A673 (cell line): ENCODE measurements at regions not wholly inside any gene's neighbourhood (a gene's known extent, or its start where the extent isn't known, plus 50 kb on each side); places are given as distances from the start of the nearest gene placed in this dataset.

Experiments
- BruUV-seq: library from RNA; stranded (reverse); fragments of 400-500 nt; replicated peaks from 2 replicates; lab custom pipeline; 2021; lab: Mats Ljungman, UMichigan
- CTCF ChIA-PET: fragments of 300-600 bp; sonication (Branson Sonifier 250); formaldehyde crosslinking; loops from one replicate; lab custom pipeline; 2022; ENCODE audit warnings: antibody characterized with exemption; lab: Charles Lee
- POLR2A ChIA-PET: fragments of 300-600 bp; sonication (Branson Sonifier 250); formaldehyde crosslinking; loops from one replicate; lab custom pipeline; 2022; ENCODE audit warnings: antibody characterized with exemption; ENCODE audit not compliant: low non-redundant PET; lab: Charles Lee
- DNase-seq: peaks from one replicate; pipeline ENCODE4 v3.0.0-alpha.2; 2015; ENCODE audit warnings: low spot score
- H3K27ac ChIP-seq: fragments of 200-600 bp; sonication (generic); 2 replicates; pipeline ENCODE4 v1.5.1; 2016; ENCODE audit warnings: mixed run types, low read depth, mild to moderate bottlenecking, mixed read lengths, antibody characterized with exemption, low read length; ENCODE audit not compliant: poor library complexity, severe bottlenecking
- H3K27me3 ChIP-seq: fragments of 200-600 bp; sonication (generic); replicated peaks from 2 replicates; pipeline ENCODE4 v1.6.1; 2017; ENCODE audit warnings: mixed run types, low read depth, mild to moderate bottlenecking, mixed read lengths, antibody characterized with exemption, low read length; ENCODE audit not compliant: insufficient read depth, poor library complexity
- H3K36me3 ChIP-seq: fragments of 200-600 bp; sonication (generic); 2 replicates; pipeline ENCODE4 v1.6.1; 2016; ENCODE audit warnings: mixed run types, mild to moderate bottlenecking, mixed read lengths, antibody characterized with exemption, low read length; ENCODE audit not compliant: insufficient read depth, poor library complexity, severe bottlenecking
- H3K4me1 ChIP-seq: fragments of 200-600 bp; sonication (generic); 2 replicates; pipeline ENCODE4 v1.6.1; 2017; ENCODE audit warnings: mixed run types, mild to moderate bottlenecking, mixed read lengths, antibody characterized with exemption, low read length; ENCODE audit not compliant: insufficient read depth, poor library complexity, severe bottlenecking
- H3K4me3 ChIP-seq: fragments of 200-600 bp; sonication (generic); 2 replicates; pipeline ENCODE4 v1.5.1; 2016; ENCODE audit warnings: low read depth, mixed run types, mild to moderate bottlenecking, mixed read lengths, low read length; ENCODE audit not compliant: poor library complexity, severe bottlenecking
- H3K9me3 ChIP-seq: fragments of 200-600 bp; sonication (generic); 2 replicates; pipeline ENCODE4 v1.6.1; 2016; ENCODE audit warnings: mixed run types, low read depth, mild to moderate bottlenecking, mixed read lengths, antibody characterized with exemption, low read length; ENCODE audit not compliant: poor library complexity, severe bottlenecking
- EZH2 ChIP-seq: fragments of 200-600 bp; sonication (generic); IDR thresholded peaks from 2 replicates; pipeline ENCODE4 v1.6.1; 2017; ENCODE audit warnings: borderline replicate concordance, low read depth, mild to moderate bottlenecking, mixed read lengths, antibody characterized with exemption, low read length; ENCODE audit not compliant: poor library complexity, severe bottlenecking
- intact Hi-C: fragments of 100-400 bp; cut with micrococcal nuclease; formaldehyde crosslinking; loops from one replicate; pipeline ENCODE4 v1.10.0; 2022; ENCODE audit not compliant: unreplicated experiment
- TF ChIP-seq, protein P1 (sequence below): fragments of 300-800, 200-600 bp; sonication (generic); conservative IDR thresholded peaks from 2 replicates; pipeline ENCODE4 v1.5.1; 2017; ENCODE audit warnings: low read depth, mild to moderate bottlenecking, antibody characterized with exemption, low read length, moderate library complexity, mixed read lengths

DNA sequence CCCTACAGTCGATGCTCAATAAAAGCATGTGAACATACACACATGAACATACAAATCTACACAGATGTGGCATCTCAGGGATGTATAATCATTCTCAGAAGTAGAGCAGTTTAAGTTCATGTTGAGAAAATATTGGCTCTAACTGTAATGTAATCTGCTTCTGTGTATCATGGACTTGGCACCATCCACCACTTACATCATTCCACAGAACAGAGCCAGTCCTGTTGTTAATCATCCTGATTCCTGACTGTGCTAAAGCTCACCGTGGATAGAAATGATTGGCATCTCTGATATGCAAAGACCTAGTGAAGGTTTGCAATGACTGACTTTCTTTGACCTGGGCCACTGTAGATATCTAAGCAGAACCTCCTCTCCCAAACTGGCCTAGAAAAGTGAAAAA lies 1141.3 kb downstream of the BCL11B start:
- H3K27me3 ChIP-seq: no peaks in the 10 kb centered on the region
- H3K4me3 ChIP-seq: no peak overlapping the region
- H3K9me3 ChIP-seq: no peaks in the 10 kb centered on the region
- POLR2A ChIA-PET: no interaction called here
- no TSS peak for BruUV-seq
- no peak for DNase-seq
- no peaks in the 10 kb centered on the region for H3K4me1 ChIP-seq
- no peak for TF ChIP-seq EZH2
- TF ChIP-seq, protein P1, sequence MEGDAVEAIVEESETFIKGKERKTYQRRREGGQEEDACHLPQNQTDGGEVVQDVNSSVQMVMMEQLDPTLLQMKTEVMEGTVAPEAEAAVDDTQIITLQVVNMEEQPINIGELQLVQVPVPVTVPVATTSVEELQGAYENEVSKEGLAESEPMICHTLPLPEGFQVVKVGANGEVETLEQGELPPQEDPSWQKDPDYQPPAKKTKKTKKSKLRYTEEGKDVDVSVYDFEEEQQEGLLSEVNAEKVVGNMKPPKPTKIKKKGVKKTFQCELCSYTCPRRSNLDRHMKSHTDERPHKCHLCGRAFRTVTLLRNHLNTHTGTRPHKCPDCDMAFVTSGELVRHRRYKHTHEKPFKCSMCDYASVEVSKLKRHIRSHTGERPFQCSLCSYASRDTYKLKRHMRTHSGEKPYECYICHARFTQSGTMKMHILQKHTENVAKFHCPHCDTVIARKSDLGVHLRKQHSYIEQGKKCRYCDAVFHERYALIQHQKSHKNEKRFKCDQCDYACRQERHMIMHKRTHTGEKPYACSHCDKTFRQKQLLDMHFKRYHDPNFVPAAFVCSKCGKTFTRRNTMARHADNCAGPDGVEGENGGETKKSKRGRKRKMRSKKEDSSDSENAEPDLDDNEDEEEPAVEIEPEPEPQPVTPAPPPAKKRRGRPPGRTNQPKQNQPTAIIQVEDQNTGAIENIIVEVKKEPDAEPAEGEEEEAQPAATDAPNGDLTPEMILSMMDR: no peak
- intact Hi-C loops: no loop called here
- CTCF ChIA-PET: no interaction called here
- no peaks in the 10 kb centered on the region for H3K36me3 ChIP-seq
- no peak overlapping the region for H3K27ac ChIP-seq

DNA sequence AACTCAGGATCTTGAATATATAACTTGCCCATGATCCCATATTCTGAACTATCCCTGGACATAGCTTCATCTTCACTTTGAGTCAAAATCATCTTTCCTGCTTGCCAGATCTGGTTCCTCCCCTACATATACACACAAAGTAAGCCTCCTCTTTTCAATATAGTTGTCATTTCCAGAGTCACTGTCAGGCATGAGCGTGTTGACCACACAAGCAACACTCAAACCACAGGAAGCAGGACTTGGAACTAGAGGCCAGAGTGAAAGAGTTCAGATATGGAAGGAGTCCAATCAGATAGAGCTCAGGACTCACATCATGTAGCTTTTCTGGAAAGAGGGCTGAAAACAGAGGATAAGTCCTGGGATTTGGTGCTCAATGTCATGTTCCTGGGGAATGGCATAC lies 1140.6 kb downstream of the BCL11B start:
- CTCF ChIA-PET: no interaction called here
- DNase-seq: no peak
- Histone ChIP-seq H3K4me1 (no peaks in the 10 kb centered on the region), H3K27me3 (no peaks in the 10 kb centered on the region), H3K27ac (no peak overlapping the region), H3K9me3 (no peaks in the 10 kb centered on the region), H3K4me3 (no peak overlapping the region), H3K36me3 (no peaks in the 10 kb centered on the region)
- intact Hi-C loops: no loop called here
- POLR2A ChIA-PET: no interaction called here
- BruUV-seq: no TSS peak
- TF ChIP-seq, protein P1: no peak
- TF ChIP-seq EZH2: no peak

DNA sequence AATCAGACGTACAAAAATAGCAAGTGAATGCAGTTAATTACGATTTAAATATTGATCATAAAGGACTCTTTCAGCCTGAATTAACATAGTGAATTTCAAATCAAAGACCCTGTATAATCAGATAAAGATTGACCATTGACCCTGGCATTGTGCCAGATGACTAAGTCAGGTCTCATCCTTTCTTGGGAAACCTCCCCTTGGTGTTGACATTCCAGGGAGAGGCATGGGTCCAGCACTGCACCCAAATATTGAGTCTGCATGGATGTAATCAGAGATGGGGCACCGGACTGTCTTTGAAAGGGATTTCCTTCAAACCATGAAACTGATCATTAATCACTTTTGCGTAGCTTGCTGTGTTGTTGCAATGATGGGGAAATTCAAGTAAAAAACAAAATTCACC lies 1138.2 kb downstream of the BCL11B start:
- no peak overlapping the region for H3K27ac ChIP-seq
- ChIA-PET POLR2A (no interaction called here), CTCF (no interaction called here)
- peaks cover 20% of the 10 kb centered on the region for H3K4me1 ChIP-seq
- H3K4me3 ChIP-seq: no peak overlapping the region
- no peaks in the 10 kb centered on the region for H3K9me3 ChIP-seq
- intact Hi-C loops: no loop called here
- H3K36me3 ChIP-seq: no peaks in the 10 kb centered on the region
- BruUV-seq: no TSS peak
- no peaks in the 10 kb centered on the region for H3K27me3 ChIP-seq
- DNase-seq: no peak
- TF ChIP-seq EZH2: no peak
- TF ChIP-seq, protein P1: no peak
